ENCODE measurements at regions not wholly inside any gene's neighbourhood (a gene's known extent, or its start where the extent isn't known, plus 50 kb on each side); places are given as distances from the start of the nearest gene placed in this dataset.

- no peak for DNase-seq
Observed at GRCh38 chr15:70342141-70342540, 244.4 kb upstream of the TLE3 start.

DNA sequence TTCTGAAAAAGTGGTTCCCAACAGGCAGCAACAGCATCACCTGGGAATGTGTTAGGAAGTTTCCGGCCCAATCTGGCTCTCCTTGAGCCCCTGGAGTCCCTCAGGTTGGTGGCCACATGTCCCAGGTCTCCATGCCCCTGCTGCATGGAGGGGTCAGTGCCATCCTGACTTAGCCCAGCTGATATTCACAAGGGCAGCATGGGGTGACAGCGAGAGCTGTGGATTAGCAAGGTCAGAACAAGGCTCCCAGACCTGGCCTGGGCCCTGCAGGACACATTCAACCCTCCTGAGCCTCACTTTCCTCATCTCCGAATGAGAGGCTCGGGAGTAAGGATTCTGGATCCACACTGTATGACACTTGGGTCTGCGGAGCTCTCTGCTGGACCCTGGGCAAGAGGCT, 243.8 kb upstream of the TLE3 start:
- no peak for DNase-seq

DNA sequence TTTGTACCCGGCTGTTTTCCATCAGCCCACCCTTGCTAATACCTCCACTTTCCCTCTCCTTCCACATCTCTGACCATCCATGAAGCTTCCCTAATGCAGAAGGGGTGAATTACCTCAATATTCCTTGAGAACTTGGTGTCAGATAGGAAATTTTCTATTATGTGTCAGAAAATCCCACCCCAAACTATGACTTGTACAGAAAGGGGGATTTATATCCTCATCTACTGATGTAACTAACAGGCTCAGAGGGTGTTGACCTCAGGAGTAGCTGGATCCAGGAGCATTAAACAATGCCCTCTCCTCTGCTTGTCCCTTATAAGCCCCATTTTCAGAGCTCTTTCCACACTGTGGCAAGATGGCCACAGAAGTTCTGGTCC, 242.8 kb upstream of the TLE3 start:
- no peak for DNase-seq

DNA sequence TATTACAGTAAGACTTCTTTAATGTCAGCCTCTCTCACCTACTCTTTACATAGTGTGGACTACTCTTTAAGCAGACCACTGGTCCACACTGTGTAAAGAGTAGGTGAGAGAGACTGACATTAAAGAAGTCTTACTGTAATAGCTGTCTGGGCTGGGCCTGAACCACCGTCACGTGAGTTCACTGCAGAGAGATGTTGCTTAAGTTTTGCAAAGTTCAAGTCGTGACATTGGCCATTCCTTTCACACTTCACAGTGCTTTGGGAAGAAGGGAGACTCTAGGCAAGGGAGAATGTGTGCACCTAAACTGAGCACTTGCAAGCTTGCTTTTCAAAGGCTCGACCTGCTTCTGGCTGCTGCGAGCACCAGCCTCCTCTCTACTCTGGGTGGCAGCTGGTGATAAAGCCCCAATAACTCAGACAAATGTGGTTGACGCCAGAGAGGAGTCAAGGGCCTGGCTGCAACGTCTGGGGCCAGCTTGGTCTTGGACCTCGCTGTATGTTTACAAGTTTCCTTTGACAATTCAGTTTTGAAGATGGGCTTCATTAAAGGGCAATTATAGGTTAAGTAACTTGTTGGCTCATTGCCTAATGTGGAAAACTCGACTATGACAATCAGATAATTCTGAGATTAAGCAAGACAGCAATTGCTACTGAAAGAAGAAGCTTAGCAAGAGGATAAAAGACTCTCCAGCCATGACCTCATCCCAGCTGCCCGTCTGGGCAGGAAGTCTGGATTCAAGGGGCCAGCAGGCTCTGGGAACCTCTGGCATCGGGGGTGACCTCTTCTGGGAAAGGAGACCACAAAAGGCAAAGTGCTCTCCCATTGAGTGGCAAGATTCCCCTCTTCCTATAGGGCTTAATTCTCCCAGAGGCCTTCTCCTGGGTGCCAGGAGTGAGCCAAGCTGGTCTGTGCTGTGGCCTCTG, 242.1 kb upstream of the TLE3 start:
- peak; percentile 51 for DNase-seq

DNA sequence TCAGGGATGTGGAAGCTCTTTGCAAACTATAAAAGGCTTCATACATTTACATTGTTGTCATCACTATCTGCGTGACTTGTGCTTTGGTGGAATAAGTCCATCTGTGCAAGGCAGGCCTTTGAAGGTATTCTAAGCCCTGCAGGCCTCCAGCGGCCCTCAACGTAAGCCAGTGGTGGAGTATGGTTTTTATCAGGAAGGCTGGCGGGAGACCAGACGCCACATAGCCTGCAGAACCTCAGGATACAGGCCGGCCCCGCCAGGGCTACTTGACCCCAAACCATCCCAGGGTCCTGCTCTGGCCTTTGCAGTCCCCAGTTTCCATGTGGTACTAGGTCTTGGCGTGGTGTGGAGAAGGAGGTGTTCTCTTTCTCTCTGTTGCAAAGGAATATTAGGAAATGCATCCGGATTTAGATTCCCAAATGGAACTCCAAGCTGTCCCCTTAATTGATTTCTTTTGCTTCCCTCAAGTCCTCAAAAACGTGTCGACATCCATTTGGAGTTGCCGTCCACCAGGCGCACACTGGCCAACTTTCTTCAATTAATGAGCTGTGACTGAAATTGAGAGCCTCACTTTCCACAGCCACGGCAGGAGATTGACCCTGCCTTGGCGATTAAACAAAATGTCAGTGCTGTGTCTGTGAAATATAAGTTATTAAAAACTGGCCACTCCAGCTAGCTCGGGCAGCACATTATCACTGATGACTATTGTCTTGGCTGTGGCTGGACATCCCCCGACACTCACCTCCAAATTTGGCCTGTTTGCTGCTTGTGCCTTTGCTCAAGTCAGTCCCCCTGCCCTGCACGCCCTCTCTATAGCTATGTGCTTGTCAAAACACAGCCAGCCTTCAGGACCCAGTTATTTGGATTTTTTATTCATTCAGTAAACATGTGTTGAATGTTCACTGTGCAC, 239.8 kb upstream of the TLE3 start:
- no peak for DNase-seq

- no peak for DNase-seq
Observed at GRCh38 chr15:70336425-70337009, 238.8 kb upstream of the TLE3 start.

DNA sequence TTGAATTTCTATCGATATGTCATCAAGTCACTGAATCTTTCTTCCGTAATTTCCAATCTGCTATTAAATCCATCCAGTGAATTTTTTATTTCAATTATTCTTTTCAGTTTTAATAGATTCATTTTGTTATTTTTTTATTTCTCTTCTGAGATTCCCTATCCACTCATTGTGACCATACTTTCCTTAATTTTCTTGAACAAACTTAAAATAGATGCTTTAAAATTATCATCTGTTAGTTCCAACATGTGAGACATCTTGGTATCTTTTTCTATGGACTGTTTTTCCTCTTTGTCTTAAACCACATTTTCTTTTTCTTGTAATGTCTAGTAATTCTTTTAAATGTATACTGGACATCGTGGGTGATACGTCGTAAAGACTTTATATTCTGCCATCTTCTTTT, 236.6 kb upstream of the TLE3 start:
- peak; percentile 21 for DNase-seq

- DNase-seq, result no peak
Observed at GRCh38 chr15:70329179-70329578, 231.5 kb upstream of the TLE3 start.

DNA sequence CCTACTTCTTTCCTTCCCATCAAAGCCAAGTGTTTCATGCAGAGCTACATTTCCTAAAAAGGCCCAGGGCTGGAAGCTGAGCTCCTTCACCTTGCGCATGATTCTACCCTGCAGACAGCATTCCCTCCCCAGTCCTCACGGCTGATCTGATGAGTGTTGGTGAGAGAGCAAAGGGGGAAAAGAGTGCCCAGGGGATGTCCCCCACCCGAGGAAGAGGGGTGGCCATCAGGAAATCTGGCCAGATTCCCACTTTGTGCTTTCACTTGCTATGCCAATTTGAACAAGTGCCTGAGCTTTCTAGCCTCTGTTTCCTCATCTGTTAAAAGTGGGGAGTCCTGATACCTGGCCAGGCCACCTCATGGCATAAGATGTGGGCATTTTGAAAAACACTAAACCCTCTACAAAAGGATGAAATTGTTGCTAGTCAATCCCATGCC, 231.0 kb upstream of the TLE3 start:
- DNase-seq, result no peak

DNA sequence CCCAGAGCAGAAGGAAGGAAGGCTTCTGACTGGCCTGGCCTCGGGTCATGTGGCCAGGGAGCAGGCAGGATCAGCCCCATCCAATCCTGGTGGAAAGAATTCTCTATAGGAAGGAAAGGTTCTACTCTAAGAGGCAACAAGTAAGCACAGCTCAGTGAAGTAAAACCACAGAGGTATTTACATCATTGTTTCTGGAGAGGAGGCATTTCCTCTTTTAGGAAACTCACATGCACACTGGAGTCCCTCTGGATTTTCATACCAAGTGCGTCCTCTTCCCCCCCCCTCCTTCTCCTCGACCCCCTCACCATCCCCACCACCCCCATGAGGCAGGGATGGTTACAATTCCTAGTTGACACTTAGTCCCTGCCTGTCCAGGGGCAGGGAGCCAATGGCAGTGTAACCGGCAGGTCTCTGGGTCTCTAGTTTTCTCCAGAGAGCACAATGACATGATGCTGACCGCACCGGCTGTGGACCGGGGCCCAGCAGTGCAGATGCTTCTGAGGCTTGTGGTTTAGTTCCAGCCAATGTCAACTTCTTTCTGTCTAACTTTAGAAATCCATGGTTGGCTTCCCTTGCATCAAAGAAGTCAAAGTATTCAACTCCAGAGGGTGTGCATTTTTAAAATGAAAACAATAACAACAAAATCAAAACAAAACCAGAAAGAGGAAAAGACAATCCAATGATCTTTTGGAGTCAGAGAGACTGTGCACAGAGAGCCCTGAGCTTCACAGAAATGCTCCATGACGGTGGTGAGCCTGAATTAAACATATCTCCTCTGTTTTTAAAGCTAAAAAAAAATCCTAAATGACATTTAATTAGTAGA, 230.3 kb upstream of the TLE3 start:
- DNase-seq, result peak; percentile 46

DNA sequence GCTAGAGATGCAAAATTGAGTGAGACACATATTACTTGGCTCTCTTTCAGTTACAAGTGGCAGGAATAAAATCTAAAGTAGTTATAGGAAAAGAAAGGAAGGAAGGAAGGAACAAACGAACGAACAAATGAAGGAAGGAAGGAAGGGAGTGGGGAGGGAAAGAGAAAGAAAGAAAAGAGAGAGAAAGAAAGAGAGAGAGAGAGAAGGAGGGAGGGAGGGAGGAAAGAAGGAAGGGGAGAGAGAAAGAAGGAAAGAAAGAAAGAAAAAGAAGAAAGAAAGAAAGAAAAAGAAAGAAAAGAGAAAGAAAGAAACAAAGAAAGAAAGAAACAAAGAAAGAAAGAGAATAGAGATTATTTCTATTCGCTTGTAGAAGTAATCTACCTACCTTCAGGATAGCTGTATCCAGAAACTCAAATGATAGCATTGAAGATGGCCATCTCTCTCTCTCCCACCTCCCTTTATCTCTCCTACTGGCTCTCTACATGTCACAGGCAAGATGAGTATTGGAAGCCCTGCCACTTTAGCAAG, 229.7 kb upstream of the TLE3 start:
- DNase-seq, result no peak

DNA sequence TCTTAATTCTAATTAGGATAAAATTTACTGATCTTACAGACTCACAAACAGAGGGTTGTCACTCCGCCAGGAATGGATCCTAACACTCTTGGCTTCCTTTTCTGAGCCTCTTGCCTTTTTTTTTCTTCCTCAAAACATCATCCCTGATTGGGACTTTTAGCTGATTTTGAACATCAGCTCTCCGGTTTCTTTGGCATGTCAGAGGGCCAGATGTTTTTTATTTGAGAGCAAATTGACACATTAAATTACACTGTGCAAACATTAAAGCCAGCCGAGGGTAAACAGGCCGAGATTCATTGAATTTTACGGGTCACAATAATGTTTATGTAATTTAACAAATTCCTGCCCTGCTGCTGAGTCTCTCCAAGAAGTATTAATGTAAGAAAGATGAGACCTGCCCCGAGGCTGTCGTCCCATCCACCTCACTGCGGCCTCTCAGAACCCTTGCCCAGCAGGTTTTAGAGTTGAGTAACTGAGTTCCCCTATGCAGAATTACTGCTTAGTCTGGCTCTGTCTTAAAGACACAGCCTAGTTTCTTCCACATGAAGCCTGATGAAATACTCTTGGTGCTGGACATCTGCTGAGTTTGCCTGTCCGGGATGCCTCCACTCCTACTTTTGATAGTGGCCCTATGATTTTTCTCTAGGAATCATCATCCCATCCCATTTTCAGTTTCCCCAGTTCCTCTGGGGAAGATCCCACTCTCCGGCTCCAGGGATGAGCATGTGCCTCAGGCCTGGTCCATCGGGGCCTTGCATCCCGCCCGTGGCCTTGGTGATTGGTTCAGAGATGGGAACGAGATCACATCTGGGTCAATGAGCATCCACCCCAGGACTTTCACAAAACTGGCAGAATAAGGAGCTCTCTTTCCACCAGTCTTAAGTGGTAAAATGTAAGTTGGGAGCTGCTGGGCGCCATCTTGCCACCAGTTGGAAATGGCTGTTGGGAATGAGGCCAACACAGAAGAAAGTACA, 226.6 kb upstream of the TLE3 start:
- DNase-seq, result no peak

DNA sequence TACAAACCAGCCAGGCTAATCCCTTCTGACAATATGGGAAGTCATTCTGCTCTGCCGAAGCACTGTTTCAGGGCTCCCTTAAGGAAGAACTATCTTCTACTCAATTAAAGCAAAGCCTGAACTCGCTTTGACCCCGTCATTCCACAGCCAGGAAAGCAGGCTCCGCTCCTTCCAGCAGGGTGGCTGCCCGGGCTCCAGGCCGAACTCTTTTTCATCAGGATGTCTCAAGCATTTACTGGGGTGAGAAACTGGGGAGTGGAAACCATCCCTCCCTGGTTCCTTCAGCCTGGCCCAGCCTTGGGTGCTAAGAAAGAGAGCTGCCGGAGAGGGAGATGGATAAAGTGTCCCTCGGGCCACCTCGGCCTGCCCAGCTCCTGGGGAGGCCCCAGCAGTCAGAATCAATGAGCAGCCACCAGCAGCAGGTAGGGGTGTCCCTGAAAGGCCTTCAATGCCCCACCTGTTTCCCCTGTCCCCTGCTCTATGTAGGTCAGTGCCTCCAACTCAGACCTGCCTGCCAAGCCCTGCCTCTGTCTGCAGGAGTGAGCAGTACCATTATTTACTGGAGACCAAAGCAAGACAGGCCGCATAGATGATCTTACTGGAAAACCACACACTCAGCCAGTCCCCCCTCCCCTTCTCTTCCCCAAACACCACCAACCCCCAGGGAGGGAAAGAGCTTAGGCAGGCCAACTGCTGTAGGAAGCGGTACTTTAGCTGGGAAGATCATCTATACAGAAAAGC, 225.6 kb upstream of the TLE3 start:
- DNase-seq, result no peak

- no peak for DNase-seq
Observed at GRCh38 chr15:70322051-70322668, 224.4 kb upstream of the TLE3 start.

- no peak for DNase-seq
Observed at GRCh38 chr15:70321172-70321819, 223.6 kb upstream of the TLE3 start.

- DNase-seq, result peak; percentile 28
Observed at GRCh38 chr15:70320482-70320881, 222.8 kb upstream of the TLE3 start.

DNA sequence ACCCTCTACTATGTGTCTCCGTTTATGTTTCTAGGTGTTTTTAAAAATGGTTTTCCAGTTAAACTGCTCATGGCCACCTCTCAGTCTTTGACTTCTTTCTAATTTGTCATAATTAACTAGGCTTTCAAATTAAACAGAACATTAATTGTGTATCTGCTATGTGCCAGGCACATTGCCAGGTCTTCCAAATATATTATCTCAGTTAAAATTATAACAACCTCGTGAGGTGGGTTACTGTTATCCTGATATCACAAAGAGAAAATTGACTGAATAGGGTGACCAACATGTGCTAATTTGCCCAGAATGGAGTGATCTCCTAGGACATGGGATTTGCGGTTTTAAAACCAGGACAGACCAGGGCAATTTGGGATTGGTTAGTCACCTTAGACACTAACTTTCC, 222.4 kb upstream of the TLE3 start:
- no peak for DNase-seq

GRCh38 chr15:70319466-70319865, 221.7 kb upstream of the TLE3 start:
- DNase-seq, result no peak
